UCSD-AML1 (cell line): ENCODE measurements at regions not wholly inside any gene's neighbourhood (a gene's known extent, or its start where the extent isn't known, plus 50 kb on each side); places are given as distances from the start of the nearest gene placed in this dataset.

Source experiments
- DNase-seq: peaks from one replicate; lab custom pipeline; 2025; ENCODE audit not compliant: unreplicated experiment; lab: John Stamatoyannopoulos, UW

DNA sequence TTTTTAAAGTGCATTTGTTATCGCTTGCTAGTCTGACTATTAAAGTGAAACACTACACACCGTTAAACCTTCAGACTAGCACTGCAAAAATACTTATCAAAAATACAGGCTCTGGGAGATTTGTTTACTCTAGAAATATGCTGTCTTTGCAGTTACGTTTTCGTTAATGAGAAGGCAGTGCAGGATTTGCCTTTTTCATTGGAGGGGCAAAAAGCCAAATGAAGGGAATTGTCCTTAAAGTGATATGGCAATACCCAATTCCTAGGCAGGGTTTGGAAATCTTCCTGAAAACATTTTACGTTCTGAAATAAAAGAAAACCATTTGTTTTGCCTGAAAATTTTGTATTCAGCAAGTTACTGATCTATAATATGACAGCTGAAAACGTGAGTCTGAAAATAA, 1800.2 kb downstream of the MAT2B start:
- DNase-seq = no peak

DNA sequence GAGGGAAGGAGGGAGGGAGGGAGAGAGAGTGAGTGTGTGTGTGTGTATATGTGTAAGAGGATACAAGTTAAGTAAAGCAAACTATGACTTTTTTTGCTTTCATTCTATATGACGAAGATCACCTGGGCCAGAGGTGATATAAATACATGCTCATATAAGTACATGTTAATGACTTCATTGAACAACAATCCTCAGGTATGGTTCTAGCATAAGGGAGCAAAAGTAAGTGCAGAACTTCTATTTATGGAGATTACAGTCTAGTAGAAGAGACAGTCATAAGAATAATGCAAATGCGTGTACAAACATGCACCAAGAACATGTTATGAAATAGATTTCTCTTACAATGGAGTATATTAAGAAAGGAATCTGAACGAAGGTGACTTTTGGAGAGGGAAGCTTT, 1804.0 kb downstream of the MAT2B start:
- DNase-seq = no peak

GRCh38 chr5:165310031-165310430, 1804.6 kb downstream of the MAT2B start:
- no peak for DNase-seq

GRCh38 chr5:165321912-165322311, 1816.5 kb downstream of the MAT2B start:
- DNase-seq = no peak

- DNase-seq = no peak
Measured at GRCh38 chr5:165325221-165325620, 1819.8 kb downstream of the MAT2B start.

GRCh38 chr5:165327631-165328030, 1822.2 kb downstream of the MAT2B start:
- DNase-seq = no peak

- DNase-seq = no peak
Measured at GRCh38 chr5:165328846-165329245, 1823.4 kb downstream of the MAT2B start.

- no peak for DNase-seq
Measured at GRCh38 chr5:165333623-165334022, 1828.2 kb downstream of the MAT2B start.

DNA sequence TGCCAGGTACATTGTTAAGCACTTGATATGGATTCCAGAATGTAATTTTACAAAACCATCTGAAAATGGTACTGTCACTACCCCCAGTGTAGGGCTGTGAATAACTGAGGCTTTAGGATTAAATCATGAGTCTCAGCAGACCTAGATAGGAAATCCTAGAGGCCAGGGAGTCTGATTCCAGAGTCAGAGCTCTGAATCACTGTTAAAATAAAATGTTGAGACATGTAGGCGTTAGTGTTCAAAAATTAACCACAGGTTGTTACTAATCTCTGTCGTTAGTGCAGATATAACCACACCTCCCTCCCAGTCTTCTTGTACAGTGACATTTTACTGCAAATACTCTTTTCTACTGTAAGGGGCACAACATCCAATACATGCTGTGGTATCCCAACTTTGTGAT, 1828.8 kb downstream of the MAT2B start:
- DNase-seq = no peak

- no peak for DNase-seq
Measured at GRCh38 chr5:165349735-165350134, 1844.3 kb downstream of the MAT2B start.

DNA sequence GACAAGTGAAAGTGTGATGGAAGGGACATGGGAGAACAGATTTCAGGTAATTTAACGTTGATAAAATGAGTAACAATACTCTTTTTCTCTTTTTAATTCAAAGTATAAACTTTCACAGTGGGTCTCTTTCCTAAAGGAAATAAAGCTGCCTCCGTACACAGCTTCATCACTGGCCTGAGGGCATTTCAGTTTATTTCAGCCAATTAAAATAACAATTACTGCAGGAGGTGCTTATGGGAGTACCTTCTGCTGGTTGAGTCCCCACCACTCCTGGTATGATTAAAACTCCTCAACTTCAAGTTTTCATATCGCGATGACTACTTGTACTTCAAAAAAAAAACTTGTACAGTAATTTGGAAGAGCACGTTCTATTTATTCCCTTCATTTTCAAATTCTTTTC, 1845.9 kb downstream of the MAT2B start:
- no peak for DNase-seq

- no peak for DNase-seq
Measured at GRCh38 chr5:165360366-165360765, 1854.9 kb downstream of the MAT2B start.

DNA sequence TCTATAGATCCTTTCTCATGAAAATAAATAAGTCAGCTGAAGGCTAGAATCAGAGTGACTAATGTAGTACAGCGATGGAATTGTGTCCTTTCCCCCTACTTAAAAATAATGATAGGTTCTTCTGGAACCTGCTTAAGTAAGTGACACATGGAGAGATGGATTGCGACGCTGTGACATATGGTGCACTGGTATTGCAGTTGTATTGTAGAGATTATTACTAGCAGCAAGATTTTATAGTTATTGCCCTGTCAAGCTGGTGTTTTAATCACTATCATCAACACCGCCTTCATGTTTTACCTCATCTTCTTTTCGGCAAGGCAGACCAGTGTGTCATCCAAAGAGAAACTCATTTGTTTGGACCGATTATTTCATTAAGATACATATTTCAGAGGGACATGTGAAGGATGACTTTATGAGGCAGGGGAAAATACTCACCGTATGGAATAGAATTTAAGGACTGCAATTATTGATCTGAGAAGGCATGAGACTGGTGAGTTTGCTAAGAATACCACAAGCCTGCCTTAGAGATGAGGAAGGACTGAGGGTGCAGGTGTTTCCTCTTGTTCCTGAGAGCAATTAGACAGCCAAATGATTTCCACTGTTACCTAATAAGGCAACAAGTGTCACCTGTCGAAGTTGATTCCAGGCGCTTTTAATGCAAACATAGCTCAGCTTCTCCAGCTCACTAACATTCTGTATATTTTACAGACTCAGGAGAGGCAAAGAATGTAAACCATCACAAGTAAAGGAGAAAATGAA, 1855.5 kb downstream of the MAT2B start:
- DNase-seq = no peak

DNA sequence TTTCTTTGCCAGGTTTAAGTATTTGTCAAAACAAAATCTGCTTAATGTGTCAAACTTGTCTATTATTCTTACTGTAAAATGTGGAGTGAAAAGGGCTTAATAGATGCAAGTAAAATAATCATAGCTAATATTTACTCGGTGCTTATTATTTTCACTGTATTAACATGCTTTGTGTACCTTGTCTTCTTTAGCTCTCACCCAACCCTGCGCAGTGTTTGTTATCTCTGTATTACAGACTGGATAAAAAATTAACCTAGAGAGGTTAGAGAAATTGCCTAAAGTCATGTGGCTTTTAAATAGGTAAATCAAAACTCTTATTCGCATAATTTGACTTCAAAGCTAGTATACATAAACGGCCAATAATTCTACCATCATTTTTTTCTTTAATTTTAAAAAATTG, 1864.8 kb downstream of the MAT2B start:
- DNase-seq = no peak

- DNase-seq = no peak
Measured at GRCh38 chr5:165370794-165371193, 1865.4 kb downstream of the MAT2B start.

DNA sequence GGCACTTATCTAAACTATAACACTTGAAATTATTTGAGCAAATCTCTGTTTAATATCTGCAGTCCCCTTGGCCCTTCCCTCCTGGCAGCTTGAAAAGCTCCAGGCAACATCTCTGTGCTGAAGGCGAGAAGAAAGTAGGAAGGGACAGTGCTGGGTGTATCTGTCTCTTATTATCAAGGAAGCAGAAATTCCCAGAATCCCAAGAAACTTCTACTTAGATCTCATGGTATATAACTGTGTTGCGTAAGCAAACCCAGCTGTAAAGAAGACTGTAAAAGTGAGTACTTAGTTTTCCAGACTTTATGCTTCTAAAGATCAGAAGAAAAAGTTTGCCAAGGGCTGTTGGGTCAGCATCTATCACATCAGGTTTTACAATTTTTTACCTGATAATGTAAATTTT, 1869.8 kb downstream of the MAT2B start:
- no peak for DNase-seq

DNA sequence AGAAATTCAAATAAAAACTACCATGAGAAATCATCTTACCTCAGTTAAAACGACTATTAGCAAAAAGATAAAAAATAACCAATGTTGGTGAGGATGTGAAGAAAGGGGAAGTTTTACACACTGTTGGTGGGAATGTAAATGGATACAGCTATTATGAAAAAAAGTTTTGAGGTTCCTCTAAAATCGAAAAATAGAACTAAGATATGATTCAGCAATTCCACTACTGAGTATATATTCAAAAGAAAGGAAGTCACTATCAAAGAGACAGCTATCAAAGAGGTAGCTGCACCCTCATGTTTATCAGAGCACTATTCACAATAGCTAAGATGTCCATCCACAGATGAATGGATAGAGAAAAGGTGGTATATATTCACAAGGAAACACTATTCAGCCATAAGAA, 1888.4 kb downstream of the MAT2B start:
- no peak for DNase-seq

GRCh38 chr5:165397516-165397915, 1892.1 kb downstream of the MAT2B start:
- no peak for DNase-seq

GRCh38 chr5:165400086-165400485, 1894.7 kb downstream of the MAT2B start:
- no peak for DNase-seq

DNA sequence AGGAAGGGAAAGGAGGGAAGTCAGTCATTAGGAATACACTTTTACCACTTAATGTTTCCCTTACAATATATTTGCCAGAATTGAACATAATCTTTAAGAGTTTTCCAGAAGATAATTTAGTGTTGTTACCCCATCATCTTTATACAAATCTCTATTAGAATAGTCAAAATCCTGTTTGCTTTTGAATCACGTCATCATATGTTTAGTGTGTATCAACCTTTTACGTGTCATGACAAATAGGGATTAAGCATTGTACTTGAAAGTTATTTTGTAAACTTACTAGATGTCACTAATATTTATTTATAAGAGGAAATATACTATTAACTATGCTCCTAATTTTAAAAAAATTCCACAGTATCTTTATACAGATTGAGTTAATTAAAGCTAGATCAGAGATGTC, 1899.5 kb downstream of the MAT2B start:
- DNase-seq = no peak

DNA sequence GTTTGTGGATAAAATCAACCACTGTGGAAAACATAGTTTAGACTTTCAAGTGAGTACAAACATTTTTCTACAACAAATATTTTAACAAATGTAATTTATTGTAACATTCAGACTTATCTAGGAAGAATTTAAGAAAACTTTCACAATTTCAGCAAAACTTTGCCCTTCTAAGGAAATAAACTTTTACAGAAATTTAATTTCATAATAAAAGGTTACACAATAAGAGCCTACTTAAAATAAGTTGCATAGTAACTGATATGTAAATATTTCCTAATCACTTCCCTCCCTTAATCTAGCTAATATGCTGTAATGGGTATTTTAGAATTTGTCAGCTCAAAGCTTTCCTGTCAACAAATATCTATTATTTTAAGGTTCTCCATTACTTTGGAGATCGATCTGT, 1899.9 kb downstream of the MAT2B start:
- DNase-seq = no peak

- no peak for DNase-seq
Measured at GRCh38 chr5:165407352-165407751, 1901.9 kb downstream of the MAT2B start.

GRCh38 chr5:165410476-165410875, 1905.1 kb downstream of the MAT2B start:
- no peak for DNase-seq
